ENCODE measurements at regions not wholly inside any gene's neighbourhood (a gene's known extent, or its start where the extent isn't known, plus 50 kb on each side); places are given as distances from the start of the nearest gene placed in this dataset.

GRCh38 chr3:177525414-177525813, 328.1 kb upstream of the TBL1XR1 start:
- Histone ChIP-seq H3K36me3 (no peaks in the 10 kb centered on the region), H3K4me1 (peaks cover 5 to 62% (median 9%) of the 10 kb centered on the region in 3 donors), H3K9me3 (no peaks in the 10 kb centered on the region), H3K4me3 (no peak overlapping the region), H3K27ac (no peak overlapping the region), H3K27me3 (no peaks in the 10 kb centered on the region)
- 75 to 86% methylated on average over 1 of the region's 1 CpG for WGBS, 2 donors
- intact Hi-C loops (cut with DNase I) = no loop called here
- no peak for DNase-seq
- TF ChIP-seq POLR2A (IDR thresholded peaks at IDR 0.05) = no peak
- TF ChIP-seq CTCF (IDR thresholded peaks at IDR 0.05) = no peak

GRCh38 chr3:177525987-177526712, 328.9 kb upstream of the TBL1XR1 start:
- no peaks in the 10 kb centered on the region for H3K27me3 ChIP-seq
- H3K4me1 ChIP-seq = peaks cover 5 to 58% (median 9%) of the 10 kb centered on the region in 3 donors
- 52 to 55% methylated on average over 9 of the region's 9 CpGs for WGBS, 2 donors
- intact Hi-C loops (cut with DNase I) = no loop called here
- no peaks in the 10 kb centered on the region for H3K36me3 ChIP-seq
- H3K27ac ChIP-seq = no peak overlapping the region
- H3K9me3 ChIP-seq = no peaks in the 10 kb centered on the region
- no peak for DNase-seq
- no peak overlapping the region for H3K4me3 ChIP-seq
- TF ChIP-seq POLR2A (IDR thresholded peaks at IDR 0.05) (no peak), CTCF (IDR thresholded peaks at IDR 0.05) (no peak)

- TF ChIP-seq CTCF (IDR thresholded peaks at IDR 0.05) (no peak), POLR2A (IDR thresholded peaks at IDR 0.05) (no peak)
- H3K36me3 ChIP-seq = no peaks in the 10 kb centered on the region
- H3K9me3 ChIP-seq = no peaks in the 10 kb centered on the region
- no peak overlapping the region for H3K27ac ChIP-seq
- 87 to 91% methylated on average over 4 to 6 of the region's 7 CpGs for WGBS, 2 donors
- peaks cover 5 to 50% (median 9%) of the 10 kb centered on the region in 3 donors for H3K4me1 ChIP-seq
- no peak overlapping the region for H3K4me3 ChIP-seq
- intact Hi-C loops (cut with DNase I) = no loop called here
- DNase-seq = no peak
- H3K27me3 ChIP-seq = no peaks in the 10 kb centered on the region
These were observed 329.9 kb upstream of the TBL1XR1 start for GRCh38 chr3:177527182-177527581.

GRCh38 chr3:177528306-177529070, 331.2 kb upstream of the TBL1XR1 start:
- 80 to 82% methylated on average over 2 of the region's 2 CpGs for WGBS, 2 donors
- DNase-seq = no peak
- Histone ChIP-seq H3K9me3 (no peaks in the 10 kb centered on the region), H3K27me3 (no peaks in the 10 kb centered on the region), H3K36me3 (no peaks in the 10 kb centered on the region), H3K4me3 (no peak overlapping the region), H3K4me1 (peaks cover 5 to 40% (median 9%) of the 10 kb centered on the region in 3 donors), H3K27ac (peak overlapping the region in 1 of 4 donors; percentile 15)
- TF ChIP-seq CTCF (IDR thresholded peaks at IDR 0.05) (no peak), POLR2A (IDR thresholded peaks at IDR 0.05) (no peak)
- intact Hi-C loops (cut with DNase I) = no loop called here

GRCh38 chr3:177529071-177529550, 331.8 kb upstream of the TBL1XR1 start:
- H3K4me1 ChIP-seq = peaks cover 5 to 34% (median 9%) of the 10 kb centered on the region in 3 donors
- H3K4me3 ChIP-seq = no peak overlapping the region
- H3K36me3 ChIP-seq = no peaks in the 10 kb centered on the region
- peak overlapping the region in 1 of 4 donors; percentile 15 for H3K27ac ChIP-seq
- no peaks in the 10 kb centered on the region for H3K27me3 ChIP-seq
- no peak for TF ChIP-seq POLR2A (IDR thresholded peaks at IDR 0.05)
- no peak for TF ChIP-seq CTCF (IDR thresholded peaks at IDR 0.05)
- H3K9me3 ChIP-seq = no peaks in the 10 kb centered on the region
- intact Hi-C loops (cut with DNase I) = no loop called here
- DNase-seq = no peak
- 75 to 88% methylated on average over 1 of the region's 1 CpG for WGBS, 2 donors
